H1 (cell line): ENCODE measurements at regions not wholly inside any gene's neighbourhood (a gene's known extent, or its start where the extent isn't known, plus 50 kb on each side); places are given as distances from the start of the nearest gene placed in this dataset.

Source experiments
- CTCF ChIP-seq, 3 experiments: IDR thresholded peaks; 1 replicate in 2 of 3; 2 replicates in 1 of 3; pipeline versions ENCODE4 v1.5.1 to v1.6.1; 2011; ENCODE audit warnings: low read length in 3 of 3, mild to moderate bottlenecking in 3 of 3, inconsistent platforms in 2 of 3, low read depth in 1 of 3, moderate library complexity in 1 of 3; ENCODE audit not compliant: insufficient read depth in 1 of 3; ENCODE audit errors: control extremely low read depth in 1 of 3
- FOSL1 ChIP-seq: IDR thresholded peaks from 2 replicates; pipeline ENCODE4 v1.6.1; 2011; ENCODE audit warnings: mild to moderate bottlenecking, low read depth, low read length, moderate library complexity; ENCODE audit not compliant: insufficient read depth
- GABPA ChIP-seq: IDR thresholded peaks from 2 replicates; pipeline ENCODE4 v1.6.1; 2011; ENCODE audit warnings: mild to moderate bottlenecking, low read length, moderate library complexity, borderline replicate concordance; ENCODE audit not compliant: insufficient read depth
- NRF1 ChIP-seq: IDR thresholded peaks from 2 replicates; pipeline ENCODE4 v1.6.1; 2011; ENCODE audit warnings: mild to moderate bottlenecking, low read depth, low read length, improper control_type of control experiment
- POLR2A ChIP-seq, 2 experiments: IDR thresholded peaks; 1 replicate in 1 of 2; 2 replicates in 1 of 2; pipeline ENCODE4 v1.6.1; 2011; ENCODE audit warnings: low read depth in 2 of 2, low read length in 2 of 2, mild to moderate bottlenecking in 2 of 2; ENCODE audit errors: control extremely low read depth in 1 of 2
- POLR2AphosphoS5 ChIP-seq: IDR thresholded peaks from 2 replicates; pipeline ENCODE4 v1.6.1; 2011; ENCODE audit warnings: low read depth, low read length
- USF2 ChIP-seq: IDR thresholded peaks from 2 replicates; pipeline ENCODE4 v1.6.1; 2011; ENCODE audit warnings: low read length, improper control_type of control experiment
- ZNF274 ChIP-seq: IDR thresholded peaks from 2 replicates; pipeline ENCODE4 v1.7.0; 2012; ENCODE audit warnings: low read length, borderline replicate concordance; ENCODE audit errors: extremely low read depth

GRCh38 chr12:41627476-41627875 is 439.4 kb downstream of the PDZRN4 start:
- TF ChIP-seq CTCF (IDR thresholded peaks at IDR 0.05; ENCODE audit: control extremely low read depth in 1 of 3, insufficient read depth in 1 of 3, low read depth in 1 of 3, low read length in 3 of 3) = no peak
- no peak for TF ChIP-seq FOSL1
- no peak for TF ChIP-seq POLR2AphosphoS5
- TF ChIP-seq NRF1 = no peak
- TF ChIP-seq ZNF274 = no peak
- no peak for TF ChIP-seq POLR2A (IDR thresholded peaks at IDR 0.05; ENCODE audit: control extremely low read depth in 1 of 2, low read depth in 2 of 2, low read length in 2 of 2)
- TF ChIP-seq GABPA = no peak
- TF ChIP-seq USF2 = no peak
